GM19468 (cell line): ENCODE measurements at regions not wholly inside any gene's neighbourhood (a gene's known extent, or its start where the extent isn't known, plus 50 kb on each side); places are given as distances from the start of the nearest gene placed in this dataset.
A peak's percentile ranks its signal among the peaks of the same experiment; 100 is the strongest.
"Not testable (repeated sequence)": the region's sequence is repeated elsewhere in the genome, so short reads cannot be mapped to it uniquely, and the experiment has no call there.

Experiments used
- ATAC-seq: cut with Tn5 transposase; IDR thresholded peaks from one replicate; pipeline ENCODE4 v1.9.1; 2021; ENCODE audit warnings: mild to moderate bottlenecking, moderate library complexity, moderate number of reproducible peaks; ENCODE audit not compliant: unreplicated experiment; ENCODE audit errors: extremely low read depth

- ATAC-seq, result no peak
These were observed 259.2 kb upstream of the GALNTL6 start for GRCh38 chr4:171553961-171554360.

- no peak for ATAC-seq
These were observed 270.6 kb upstream of the GALNTL6 start for GRCh38 chr4:171542640-171543039.

DNA sequence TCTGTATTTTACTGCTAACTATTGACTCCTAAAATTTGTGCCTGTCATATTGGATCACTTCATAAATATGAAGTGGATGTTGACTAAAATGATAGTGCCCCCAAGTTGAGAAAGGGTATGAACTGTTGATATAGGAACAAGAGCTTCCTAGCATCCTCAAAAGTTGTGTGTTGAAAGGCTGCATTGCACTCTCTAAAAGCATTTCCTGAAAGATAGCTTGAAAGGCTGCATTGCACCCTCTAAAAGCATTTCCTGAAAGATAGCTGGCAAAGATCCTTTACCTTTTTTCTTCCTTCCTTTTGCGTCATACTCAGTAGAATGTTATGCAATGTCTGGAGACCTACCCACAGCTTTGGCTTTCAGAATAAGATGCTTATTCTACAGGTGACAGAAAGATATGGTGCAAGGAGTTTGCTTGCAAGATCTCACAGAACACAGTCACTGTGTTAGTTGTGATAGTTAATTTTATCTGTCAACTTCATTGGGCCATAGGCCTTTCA is 274.6 kb upstream of the GALNTL6 start:
- ATAC-seq, result no peak

GRCh38 chr4:171534391-171534790 is 278.8 kb upstream of the GALNTL6 start:
- ATAC-seq, result no peak

- ATAC-seq, result no peak
These were observed 280.2 kb upstream of the GALNTL6 start for GRCh38 chr4:171532968-171533367.

DNA sequence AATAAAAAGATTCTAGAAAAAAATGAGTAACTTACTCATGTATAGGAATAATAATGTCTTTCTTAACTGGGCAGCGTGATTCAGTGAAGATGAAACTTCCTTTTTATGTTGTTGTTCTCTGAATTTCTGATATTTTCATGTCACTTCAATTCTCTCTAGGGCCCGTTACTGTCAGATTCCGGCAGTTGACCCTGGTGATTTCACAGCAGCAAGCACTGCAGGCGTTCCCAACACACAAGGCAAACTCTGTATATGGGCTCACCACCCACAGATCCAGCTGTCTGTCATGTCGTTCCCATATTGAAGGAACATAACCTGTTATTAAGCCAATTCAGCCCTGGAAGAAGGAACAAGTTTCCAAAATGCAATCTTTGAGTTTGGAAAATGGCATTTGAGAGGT is 288.3 kb upstream of the GALNTL6 start:
- ATAC-seq, result no peak

DNA sequence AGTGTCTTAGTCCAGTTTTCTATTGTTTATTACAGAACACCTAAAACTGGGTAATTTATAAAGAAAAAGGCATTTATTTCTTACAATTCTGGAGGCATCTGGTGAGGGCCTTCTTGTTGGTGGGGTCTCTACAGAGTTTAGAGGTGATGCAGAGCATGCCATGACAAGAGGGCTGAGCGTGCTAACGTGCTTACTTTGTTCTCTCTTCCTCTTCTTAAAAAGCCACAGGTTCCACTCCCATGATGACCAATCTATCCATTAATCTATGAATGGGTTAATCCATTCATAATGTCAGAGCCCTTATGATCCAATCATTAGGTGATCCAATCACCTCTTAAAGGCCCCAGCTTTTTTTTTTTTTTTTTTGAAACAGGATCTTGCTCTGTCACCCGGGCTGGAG is 291.5 kb upstream of the GALNTL6 start:
- peak; percentile 27 for ATAC-seq

DNA sequence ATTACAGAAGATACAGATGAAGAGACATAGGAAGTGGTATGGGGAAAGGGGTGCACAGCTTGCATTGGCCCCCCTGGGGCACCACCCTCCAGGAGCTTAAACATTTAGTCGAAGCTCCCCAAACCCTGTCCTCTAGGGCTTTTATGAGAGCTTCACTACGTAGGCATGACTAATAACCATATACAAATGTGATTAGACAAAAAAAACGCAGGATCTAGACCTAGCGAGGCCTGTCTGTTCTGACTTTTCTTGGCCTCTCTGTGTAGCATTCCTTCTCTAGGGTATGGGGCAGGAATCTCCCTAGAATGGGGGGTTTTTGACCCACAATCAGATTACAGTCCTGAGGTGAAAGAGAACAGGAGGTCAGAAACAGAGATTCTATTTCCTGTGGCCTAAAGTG is 293.7 kb upstream of the GALNTL6 start:
- no peak for ATAC-seq

DNA sequence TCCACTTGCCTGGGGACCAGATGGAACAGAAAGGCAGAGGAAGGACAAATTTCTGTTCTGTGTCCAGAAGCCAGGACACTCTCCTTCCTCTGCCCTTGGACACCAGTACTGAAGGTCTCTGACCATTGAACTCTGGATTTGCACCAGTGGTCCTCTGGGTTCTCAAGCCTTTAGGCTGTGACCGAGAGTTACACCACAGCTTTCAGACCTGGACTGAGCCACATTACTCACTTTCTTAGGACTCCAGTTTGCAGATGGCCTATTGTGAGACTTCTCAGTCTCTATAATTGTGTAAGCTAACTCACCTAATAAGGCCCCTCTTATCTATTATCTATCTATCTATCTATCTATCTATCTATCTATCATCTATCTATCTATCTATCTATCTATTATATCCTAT is 295.3 kb upstream of the GALNTL6 start:
- no peak for ATAC-seq

DNA sequence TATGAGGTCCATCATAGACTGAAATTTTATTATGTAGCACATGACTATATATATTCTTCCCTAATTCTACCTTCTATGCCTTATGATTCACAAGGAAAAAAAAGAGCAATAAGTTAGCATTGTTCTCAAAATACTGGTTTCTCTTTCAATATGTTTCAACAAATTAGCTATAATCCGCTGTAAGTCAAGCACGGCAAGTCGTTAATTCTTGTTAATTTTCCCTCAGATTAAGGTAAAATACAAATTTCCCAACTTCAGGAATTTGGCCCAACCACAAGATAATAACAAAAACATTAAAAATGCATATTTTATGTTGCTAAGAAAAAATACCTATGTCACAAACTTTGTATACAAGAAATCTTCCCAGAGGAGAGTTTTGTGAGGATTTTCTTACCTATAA is 296.5 kb upstream of the GALNTL6 start:
- no peak for ATAC-seq

DNA sequence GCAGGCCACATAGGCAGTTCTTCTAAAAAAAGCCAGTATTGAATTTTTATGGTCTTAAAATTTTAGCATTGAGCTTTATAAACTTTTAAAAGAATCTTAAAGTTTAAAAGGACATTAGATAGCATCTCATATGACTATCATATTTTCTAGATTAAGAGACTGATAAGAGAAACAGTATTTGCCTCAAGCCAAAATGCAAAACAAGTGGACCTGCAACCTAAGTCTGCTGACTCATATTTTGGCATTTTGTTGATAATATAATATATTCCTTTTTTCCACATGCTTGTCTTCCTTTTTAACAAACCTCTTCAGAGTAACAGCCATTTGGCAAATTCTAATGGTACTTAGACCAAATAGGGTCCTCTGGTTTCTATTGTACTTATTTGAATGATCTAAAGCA is 328.5 kb upstream of the GALNTL6 start:
- ATAC-seq, result no peak

DNA sequence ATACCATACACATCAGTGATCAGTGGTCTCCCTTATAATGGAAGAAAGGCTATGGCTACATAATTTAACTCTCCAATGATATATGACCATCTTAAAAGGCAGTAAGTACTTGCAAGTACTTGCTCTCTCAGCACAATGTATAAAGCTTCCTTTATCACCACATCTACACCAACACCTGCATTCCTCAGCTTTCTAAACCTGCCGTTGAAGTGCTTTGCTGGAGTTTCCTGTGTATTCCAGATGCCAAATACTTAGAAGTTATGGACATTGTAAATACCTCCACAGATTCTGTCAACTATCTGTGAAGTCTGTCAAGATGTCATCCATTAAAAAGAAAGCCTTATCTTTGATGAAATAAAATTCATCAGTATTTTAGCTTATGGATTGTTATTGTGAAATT is 335.0 kb upstream of the GALNTL6 start:
- ATAC-seq, result no peak

GRCh38 chr4:171475111-171475510 is 338.1 kb upstream of the GALNTL6 start:
- not testable (repeated sequence) for ATAC-seq

- ATAC-seq, result no peak
These were observed 340.0 kb upstream of the GALNTL6 start for GRCh38 chr4:171473155-171473554.

DNA sequence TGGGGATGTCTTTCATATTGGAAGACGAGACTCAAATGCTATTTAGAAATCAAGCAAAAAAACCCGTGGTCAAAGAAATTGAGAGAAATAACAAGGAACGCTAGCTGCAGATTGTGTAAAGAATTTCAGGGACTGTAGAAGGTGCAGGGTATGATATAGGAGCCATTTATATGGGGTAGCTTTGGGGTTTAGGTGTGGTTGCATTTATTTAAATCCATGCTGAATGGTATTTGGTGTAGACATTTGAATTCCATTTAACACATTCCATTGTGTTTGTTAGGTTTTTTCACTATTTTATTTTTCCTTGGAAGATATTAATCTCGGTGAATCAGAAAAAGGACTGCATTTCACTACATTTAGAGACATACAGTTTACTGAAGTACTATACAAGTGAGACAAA is 341.0 kb upstream of the GALNTL6 start:
- no peak for ATAC-seq

DNA sequence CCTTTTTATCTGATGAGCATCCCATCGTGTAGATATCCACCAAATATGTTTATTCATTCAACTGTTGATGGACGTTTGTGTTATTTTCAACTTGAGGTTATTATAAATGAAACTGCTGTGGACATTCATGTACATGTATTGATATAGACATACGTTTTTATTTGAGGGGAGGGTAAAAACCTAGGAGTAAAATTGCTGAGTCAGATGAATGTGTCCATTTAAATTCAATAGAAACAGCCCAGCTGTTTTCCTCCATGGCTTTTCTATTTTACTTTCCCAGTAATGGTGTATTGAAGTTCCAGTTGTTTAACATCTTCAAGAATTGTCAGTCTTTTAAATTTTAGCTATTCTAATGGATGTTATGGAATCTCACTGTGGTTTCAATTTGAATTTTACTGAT is 348.7 kb upstream of the GALNTL6 start:
- ATAC-seq, result no peak

- no peak for ATAC-seq
These were observed 352.0 kb upstream of the GALNTL6 start for GRCh38 chr4:171461191-171461590.

GRCh38 chr4:171448919-171449481 is 364.2 kb upstream of the GALNTL6 start:
- ATAC-seq, result no peak

- ATAC-seq, result no peak
These were observed 364.8 kb upstream of the GALNTL6 start for GRCh38 chr4:171448358-171448757.

DNA sequence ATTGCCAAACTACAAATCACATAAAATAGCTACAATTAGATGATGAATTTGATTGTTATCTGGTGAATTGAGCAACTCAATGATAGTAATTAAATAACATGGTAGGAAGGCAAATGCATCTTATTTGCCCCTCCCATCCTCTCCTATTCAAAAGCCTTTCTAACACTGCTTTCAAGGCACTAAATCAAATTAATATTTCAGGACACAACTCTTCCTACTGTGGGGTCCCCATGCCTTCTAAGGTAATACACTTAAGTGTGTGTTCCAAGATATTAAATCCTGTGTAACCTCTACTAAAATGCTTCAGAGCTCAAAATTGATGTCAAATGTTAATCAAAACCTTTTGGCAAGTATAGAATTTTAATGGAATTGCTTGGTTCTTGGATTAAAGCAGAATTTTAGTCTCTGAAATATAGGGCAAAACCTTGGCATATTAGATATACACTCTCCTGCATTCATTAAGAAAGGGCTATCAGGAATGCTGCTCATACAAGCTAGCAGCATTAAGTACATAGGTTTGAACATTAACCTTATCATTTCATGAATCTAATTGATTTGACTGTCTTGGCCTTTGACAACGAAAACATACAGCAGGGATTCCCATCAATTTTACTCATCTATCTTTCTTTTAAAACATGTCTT is 371.8 kb upstream of the GALNTL6 start:
- no peak for ATAC-seq

GRCh38 chr4:171433674-171434073 is 379.5 kb upstream of the GALNTL6 start:
- ATAC-seq, result no peak

DNA sequence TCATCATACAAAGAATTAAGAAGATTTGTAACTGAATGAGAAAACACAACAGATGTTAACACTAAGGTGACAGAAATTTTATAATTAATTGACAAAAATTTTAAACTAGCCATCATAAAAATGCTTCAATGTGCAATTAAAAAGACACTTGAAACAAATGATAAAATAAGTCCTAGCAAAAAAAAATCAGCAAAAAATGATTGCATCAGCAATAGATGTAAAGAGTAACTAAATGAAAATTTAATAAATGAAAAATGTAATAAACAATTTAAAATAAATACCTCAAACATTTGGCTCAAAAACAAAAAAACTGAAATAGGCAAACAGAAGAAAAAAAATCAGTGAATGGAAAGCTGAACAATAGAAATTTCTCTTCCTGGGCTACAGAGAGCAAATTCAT is 380.7 kb upstream of the GALNTL6 start:
- ATAC-seq, result no peak
